Progenitor cell of endocrine pancreas (in vitro differentiated cells): ENCODE measurements at regions not wholly inside any gene's neighbourhood (a gene's known extent, or its start where the extent isn't known, plus 50 kb on each side); places are given as distances from the start of the nearest gene placed in this dataset.

ENCODE experiments used
- DNase-seq: peaks from one replicate; pipeline ENCODE4 v3.0.0; 2021; ENCODE audit warnings: low spot score; ENCODE audit not compliant: unreplicated experiment
- H3K27ac Mint-ChIP-seq: 2 replicates; pipeline ENCODE4 v1.8.0; 2021; ENCODE audit warnings: mild to moderate bottlenecking, moderate library complexity, mixed read lengths
- H3K27me3 Mint-ChIP-seq: 2 replicates; pipeline ENCODE4 v1.8.0; 2021; ENCODE audit warnings: mixed read lengths
- H3K36me3 Mint-ChIP-seq: 2 replicates; pipeline ENCODE4 v1.8.0; 2022; ENCODE audit warnings: mixed read lengths; ENCODE audit not compliant: insufficient read depth
- H3K4me1 Mint-ChIP-seq: 2 replicates; pipeline ENCODE4 v1.8.0; 2021; ENCODE audit warnings: low read depth, mixed read lengths
- H3K4me3 Mint-ChIP-seq: 2 replicates; pipeline ENCODE4 v1.8.0; 2021; ENCODE audit warnings: low read depth, mild to moderate bottlenecking, moderate library complexity, mixed read lengths
- H3K9me3 Mint-ChIP-seq: 2 replicates; pipeline ENCODE4 v1.8.0; 2021; ENCODE audit warnings: low read depth, mixed read lengths
- CTCF ChIP-seq: fragments of 200-600 bp; sonication (generic); IDR thresholded peaks from one replicate; pipeline ENCODE4 v1.5.0; 2021; ENCODE audit warnings: antibody characterized with exemption, mild to moderate bottlenecking; ENCODE audit not compliant: unreplicated experiment

GRCh38 chrX:113124693-113125092 lies 284.1 kb upstream of the AMOT start:
- H3K27me3 Mint-ChIP-seq: no peaks in the 10 kb centered on the region
- no peak overlapping the region for H3K27ac Mint-ChIP-seq
- DNase-seq: no peak

GRCh38 chrX:113075521-113075920 lies 234.9 kb upstream of the AMOT start:
- H3K27me3 Mint-ChIP-seq: no peaks in the 10 kb centered on the region
- H3K4me1 Mint-ChIP-seq: no peaks in the 10 kb centered on the region
- H3K4me3 Mint-ChIP-seq: no peak overlapping the region
- DNase-seq: no peak
- peaks cover 2% of the 10 kb centered on the region for H3K36me3 Mint-ChIP-seq
- no peak overlapping the region for H3K27ac Mint-ChIP-seq
- TF ChIP-seq CTCF: no peak
- peaks cover 17% of the 10 kb centered on the region for H3K9me3 Mint-ChIP-seq

More at GRCh38 chrX:113124693-113125092, 284.1 kb upstream of the AMOT start:
- H3K36me3 Mint-ChIP-seq: peaks cover 3% of the 10 kb centered on the region
- H3K4me3 Mint-ChIP-seq: no peak overlapping the region
- H3K9me3 Mint-ChIP-seq: peaks cover 8% of the 10 kb centered on the region
- no peak for TF ChIP-seq CTCF
- no peaks in the 10 kb centered on the region for H3K4me1 Mint-ChIP-seq

- H3K27me3 Mint-ChIP-seq: no peaks in the 10 kb centered on the region
- peaks cover 4% of the 10 kb centered on the region for H3K36me3 Mint-ChIP-seq
- no peak for DNase-seq
- peaks cover 4% of the 10 kb centered on the region for H3K4me1 Mint-ChIP-seq
- H3K27ac Mint-ChIP-seq: no peak overlapping the region
- no peak overlapping the region for H3K4me3 Mint-ChIP-seq
- H3K9me3 Mint-ChIP-seq: peaks cover 28% of the 10 kb centered on the region
- TF ChIP-seq CTCF: no peak
These were observed 219.1 kb upstream of the AMOT start for GRCh38 chrX:113059714-113060113.

GRCh38 chrX:113058634-113059033 lies 218.0 kb upstream of the AMOT start:
- TF ChIP-seq CTCF: no peak
- Mint-ChIP-seq H3K9me3 (peaks cover 22% of the 10 kb centered on the region), H3K27me3 (no peaks in the 10 kb centered on the region)

GRCh38 chrX:113048896-113049295 lies 208.3 kb upstream of the AMOT start:
- H3K36me3 Mint-ChIP-seq: peaks cover 1% of the 10 kb centered on the region
- peaks cover 42% of the 10 kb centered on the region for H3K9me3 Mint-ChIP-seq
- DNase-seq: no peak
- no peak for TF ChIP-seq CTCF
- H3K4me1 Mint-ChIP-seq: peaks cover 2% of the 10 kb centered on the region
- no peak overlapping the region for H3K27ac Mint-ChIP-seq
- H3K4me3 Mint-ChIP-seq: no peak overlapping the region
- H3K27me3 Mint-ChIP-seq: no peaks in the 10 kb centered on the region

More at GRCh38 chrX:113058634-113059033, 218.0 kb upstream of the AMOT start:
- Mint-ChIP-seq H3K4me3 (no peak overlapping the region), H3K36me3 (peaks cover 2% of the 10 kb centered on the region), H3K4me1 (peaks cover 4% of the 10 kb centered on the region), H3K27ac (no peak overlapping the region)
- no peak for DNase-seq
